ENCODE measurements at regions not wholly inside any gene's neighbourhood (a gene's known extent, or its start where the extent isn't known, plus 50 kb on each side); places are given as distances from the start of the nearest gene placed in this dataset.
"Not testable (repeated sequence)": the region's sequence is repeated elsewhere in the genome, so short reads cannot be mapped to it uniquely, and the experiment has no call there.

DNA sequence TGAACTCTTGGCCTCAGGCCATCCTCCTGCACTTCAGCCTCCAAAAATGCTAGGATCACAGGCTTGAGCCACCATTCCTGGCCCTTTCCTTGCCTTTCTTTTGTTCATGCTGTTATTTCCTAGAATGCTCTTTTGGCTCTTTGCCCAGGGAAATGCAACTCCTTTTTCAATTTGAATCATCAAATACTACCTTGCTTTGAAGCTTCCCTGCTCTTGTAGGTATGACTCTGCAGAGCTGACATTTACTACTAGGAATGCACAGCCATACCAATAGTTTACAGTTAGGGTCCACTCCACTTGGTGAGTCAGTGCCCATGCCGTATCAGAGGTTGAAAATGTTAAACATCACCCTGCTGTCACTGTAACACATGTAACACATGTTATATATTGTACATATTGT, 107.0 kb upstream of the CRY1 start:
- Histone ChIP-seq H3K27ac (no peak overlapping the region), H3K4me1 (no peaks in the 10 kb centered on the region), H3K27me3 (no peaks in the 10 kb centered on the region), H3K4me3 (no peak overlapping the region), H3K9me3 (no peaks in the 10 kb centered on the region), H3K36me3 (ENCODE audit: low read depth, missing control alignments) (no peaks in the 10 kb centered on the region)
- no peak for DNase-seq
- 71 to 86% methylated on average over 1 of the region's 1 CpG for WGBS, 2 donors
- TF ChIP-seq, protein P1, sequence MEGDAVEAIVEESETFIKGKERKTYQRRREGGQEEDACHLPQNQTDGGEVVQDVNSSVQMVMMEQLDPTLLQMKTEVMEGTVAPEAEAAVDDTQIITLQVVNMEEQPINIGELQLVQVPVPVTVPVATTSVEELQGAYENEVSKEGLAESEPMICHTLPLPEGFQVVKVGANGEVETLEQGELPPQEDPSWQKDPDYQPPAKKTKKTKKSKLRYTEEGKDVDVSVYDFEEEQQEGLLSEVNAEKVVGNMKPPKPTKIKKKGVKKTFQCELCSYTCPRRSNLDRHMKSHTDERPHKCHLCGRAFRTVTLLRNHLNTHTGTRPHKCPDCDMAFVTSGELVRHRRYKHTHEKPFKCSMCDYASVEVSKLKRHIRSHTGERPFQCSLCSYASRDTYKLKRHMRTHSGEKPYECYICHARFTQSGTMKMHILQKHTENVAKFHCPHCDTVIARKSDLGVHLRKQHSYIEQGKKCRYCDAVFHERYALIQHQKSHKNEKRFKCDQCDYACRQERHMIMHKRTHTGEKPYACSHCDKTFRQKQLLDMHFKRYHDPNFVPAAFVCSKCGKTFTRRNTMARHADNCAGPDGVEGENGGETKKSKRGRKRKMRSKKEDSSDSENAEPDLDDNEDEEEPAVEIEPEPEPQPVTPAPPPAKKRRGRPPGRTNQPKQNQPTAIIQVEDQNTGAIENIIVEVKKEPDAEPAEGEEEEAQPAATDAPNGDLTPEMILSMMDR (IDR thresholded peaks at IDR 0.05), result no peak
- TF ChIP-seq POLR2A (IDR thresholded peaks at IDR 0.05), result no peak
- intact Hi-C loops (cut with DNase I; ENCODE audit: low total_unique reads), result no loop called here

DNA sequence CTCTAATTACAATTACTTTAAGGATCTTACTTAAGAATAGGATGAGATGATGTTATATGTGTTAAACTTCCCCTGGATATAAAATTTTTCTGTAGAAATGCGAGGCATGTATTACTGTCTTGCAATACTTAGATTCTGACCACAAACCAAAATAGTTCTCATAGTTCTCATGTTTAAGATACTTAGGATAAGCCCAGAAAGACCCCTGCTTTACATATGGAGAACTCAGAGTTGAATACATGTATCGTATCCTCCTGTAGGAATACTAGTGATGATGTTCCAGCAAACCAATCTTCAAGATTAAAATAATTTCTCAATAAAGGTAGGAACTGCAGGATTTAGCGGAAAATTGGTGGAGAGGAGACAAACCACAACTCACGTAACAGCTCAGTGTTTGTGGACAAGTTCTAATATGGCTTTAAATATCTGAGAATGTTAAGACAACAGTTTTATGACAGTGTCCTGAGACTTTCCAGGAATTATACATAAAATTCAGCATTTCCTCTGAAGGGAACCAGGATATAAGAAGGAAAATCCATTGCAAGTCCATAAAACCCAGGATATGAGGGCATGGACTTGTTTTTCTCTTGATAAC, 114.7 kb upstream of the CRY1 start:
- H3K27ac ChIP-seq, result no peak overlapping the region
- intact Hi-C loops (cut with DNase I; ENCODE audit: low total_unique reads), result no loop called here
- WGBS, 2 donors, result 88 to 90% methylated on average over 4 of the region's 4 CpGs
- DNase-seq, result no peak
- H3K36me3 ChIP-seq (ENCODE audit: low read depth, missing control alignments), result no peaks in the 10 kb centered on the region
- H3K4me1 ChIP-seq, result no peaks in the 10 kb centered on the region
- no peaks in the 10 kb centered on the region for H3K27me3 ChIP-seq
- no peaks in the 10 kb centered on the region for H3K9me3 ChIP-seq
- no peak overlapping the region for H3K4me3 ChIP-seq
- TF ChIP-seq POLR2A (IDR thresholded peaks at IDR 0.05), result no peak
- TF ChIP-seq, protein P1 (IDR thresholded peaks at IDR 0.05), result no peak

DNA sequence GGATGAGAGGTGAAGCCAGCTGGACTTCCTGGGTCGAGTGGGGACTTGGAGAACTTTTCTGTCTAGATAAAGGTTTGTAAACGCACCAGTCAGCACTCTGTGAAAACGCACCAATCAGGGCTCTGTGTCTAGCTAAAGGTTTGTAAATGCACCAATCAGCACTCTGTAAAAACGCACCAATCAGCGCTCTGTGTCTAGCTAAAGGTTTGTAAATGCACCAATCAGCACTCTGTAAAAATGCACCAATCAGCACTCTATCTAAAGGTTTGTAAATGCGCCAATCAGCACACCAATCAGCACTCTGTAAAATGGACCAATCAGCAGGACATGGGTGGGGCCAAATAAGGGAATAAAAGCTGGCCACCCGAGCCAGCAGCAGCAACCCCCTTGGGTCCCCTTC, 116.4 kb upstream of the CRY1 start:
- H3K27me3 ChIP-seq; DNase-seq; H3K27ac ChIP-seq; intact Hi-C loops (cut with DNase I; ENCODE audit: low total_unique reads); H3K4me1 ChIP-seq; H3K36me3 ChIP-seq (ENCODE audit: low read depth, missing control alignments); H3K9me3 ChIP-seq; H3K4me3 ChIP-seq: not testable (repeated sequence)
- 87 to 88% methylated on average over 7 of the region's 7 CpGs for WGBS, 2 donors

DNA sequence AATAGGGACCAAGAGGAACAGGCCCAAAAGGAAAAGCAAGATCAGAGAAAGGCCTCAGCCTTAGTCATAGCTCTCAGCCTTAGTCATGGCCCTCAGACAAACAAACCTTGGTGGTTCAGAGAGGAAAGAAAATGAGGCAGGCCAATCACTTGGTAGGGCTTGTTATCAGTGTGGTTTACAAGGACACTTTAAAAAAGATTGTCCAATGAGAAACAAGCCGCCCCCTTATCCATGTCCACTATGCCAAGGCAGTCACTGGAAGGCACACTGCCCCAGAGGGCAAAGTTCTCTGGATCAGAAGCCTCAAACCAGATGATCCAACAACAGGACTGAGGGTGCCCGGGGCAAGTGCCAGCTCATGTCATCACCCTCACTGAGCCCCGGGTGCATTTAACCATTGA, 121.0 kb upstream of the CRY1 start:
- H3K27ac ChIP-seq; H3K9me3 ChIP-seq; H3K27me3 ChIP-seq; intact Hi-C loops (cut with DNase I; ENCODE audit: low total_unique reads); H3K4me3 ChIP-seq; H3K36me3 ChIP-seq (ENCODE audit: low read depth, missing control alignments); H3K4me1 ChIP-seq; DNase-seq: not testable (repeated sequence)
- 65 to 76% methylated on average over 3 of the region's 3 CpGs for WGBS, 2 donors

DNA sequence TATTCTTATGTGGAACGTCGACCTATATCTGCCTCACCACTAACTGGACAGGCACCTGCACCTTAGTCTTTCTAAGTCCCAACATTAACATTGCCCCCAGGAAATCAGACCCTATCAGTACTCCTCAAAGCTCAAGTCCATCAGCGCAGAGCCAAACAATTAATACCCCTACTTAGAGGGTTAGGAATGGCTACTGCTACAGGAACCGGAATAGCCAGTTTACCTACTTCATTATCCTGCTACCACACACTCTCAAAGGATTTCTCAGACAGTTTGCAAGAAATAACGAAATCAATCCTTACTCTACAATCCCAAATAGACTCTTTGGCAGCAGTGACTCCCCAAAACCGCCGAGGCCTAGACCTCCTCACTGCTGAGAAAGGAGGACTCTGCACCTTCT, 123.1 kb upstream of the CRY1 start:
- H3K27ac ChIP-seq; H3K9me3 ChIP-seq; intact Hi-C loops (cut with DNase I; ENCODE audit: low total_unique reads); DNase-seq; H3K36me3 ChIP-seq (ENCODE audit: low read depth, missing control alignments); H3K4me1 ChIP-seq; H3K27me3 ChIP-seq; H3K4me3 ChIP-seq: not testable (repeated sequence)
- WGBS, 2 donors, result 91 to 95% methylated on average over 7 of the region's 7 CpGs

DNA sequence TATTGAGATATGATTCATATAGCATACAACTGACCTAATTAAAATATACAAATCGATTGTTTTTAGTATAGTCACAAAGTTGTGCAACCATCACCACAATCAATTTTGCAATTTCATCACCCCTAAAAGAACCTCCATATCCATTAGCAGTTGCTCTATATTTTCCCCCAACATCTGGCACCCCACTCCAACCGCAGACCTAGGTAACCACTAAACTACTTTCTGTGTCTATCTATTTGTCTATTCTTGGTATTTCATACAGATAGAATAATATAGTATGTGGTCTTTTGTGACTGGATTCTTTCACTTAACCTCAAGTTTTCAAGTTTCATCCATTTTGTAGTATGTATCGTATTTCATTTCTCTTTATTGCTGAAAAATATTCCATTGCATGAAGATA, 126.0 kb upstream of the CRY1 start:
- H3K36me3 ChIP-seq (ENCODE audit: low read depth, missing control alignments), result no peaks in the 10 kb centered on the region
- H3K27ac ChIP-seq, result no peak overlapping the region
- H3K27me3 ChIP-seq, result no peaks in the 10 kb centered on the region
- no peak for DNase-seq
- 76 to 82% methylated on average over 3 of the region's 3 CpGs for WGBS, 2 donors
- H3K4me1 ChIP-seq, result no peaks in the 10 kb centered on the region
- H3K9me3 ChIP-seq, result no peaks in the 10 kb centered on the region
- intact Hi-C loops (cut with DNase I; ENCODE audit: low total_unique reads), result no loop called here
- no peak overlapping the region for H3K4me3 ChIP-seq
- TF ChIP-seq, protein P1 (IDR thresholded peaks at IDR 0.05), result no peak
- TF ChIP-seq POLR2A (IDR thresholded peaks at IDR 0.05), result no peak

Measured in testis (tissue), 2 donors.